GM12872 (cell line): ENCODE measurements at regions not wholly inside any gene's neighbourhood (a gene's known extent, or its start where the extent isn't known, plus 50 kb on each side); places are given as distances from the start of the nearest gene placed in this dataset.

Experiments
- CTCF ChIP-seq: IDR thresholded peaks from 3 replicates; pipeline ENCODE4 v1.5.1; 2011; ENCODE audit warnings: low read depth, mild to moderate bottlenecking, low read length, moderate library complexity; ENCODE audit not compliant: insufficient read depth

GRCh38 chr5:124584991-124585715, 161.3 kb downstream of the ZNF608 start:
- TF ChIP-seq CTCF = no peak

- TF ChIP-seq CTCF = no peak
Measured at GRCh38 chr5:124583469-124584350, 162.7 kb downstream of the ZNF608 start.

GRCh38 chr5:124582561-124582840, 163.9 kb downstream of the ZNF608 start:
- TF ChIP-seq CTCF = no peak

- TF ChIP-seq CTCF = no peak
Measured at GRCh38 chr5:124581738-124582560, 164.5 kb downstream of the ZNF608 start.

- TF ChIP-seq CTCF = no peak
Measured at GRCh38 chr5:124580925-124581737, 165.3 kb downstream of the ZNF608 start.

GRCh38 chr5:124580512-124580911, 165.9 kb downstream of the ZNF608 start:
- TF ChIP-seq CTCF = no peak
